ENCODE measurements at regions not wholly inside any gene's neighbourhood (a gene's known extent, or its start where the extent isn't known, plus 50 kb on each side); places are given as distances from the start of the nearest gene placed in this dataset.

GRCh38 chr17:33786478-33786877 lies 468.6 kb upstream of the CCL2 start:
- Histone ChIP-seq H3K14ac (replicated peaks; ENCODE audit: low read depth, low read length) (no peak overlapping the region), H3K9me3 (ENCODE audit: control insufficient read depth, insufficient read depth, low read length) (no peaks in the 10 kb centered on the region), H2AK5ac (ENCODE audit: low read depth, low read length) (no peak overlapping the region), H3K23ac (ENCODE audit: low read depth, low read length) (no peak overlapping the region), H2BK20ac (ENCODE audit: low read depth, low read length) (no peak overlapping the region), H4K5ac (ENCODE audit: low read depth, low read length) (no peak overlapping the region), H2AFZ (replicated peaks; ENCODE audit: low read length, poor library complexity) (no peak overlapping the region), H3K27ac (ENCODE audit: insufficient read depth, low read length) (no peak overlapping the region), H3K4ac (ENCODE audit: low read depth, low read length) (no peak overlapping the region), H3K9me1 (ENCODE audit: insufficient read depth, low read length) (no peaks in the 10 kb centered on the region), H2AK9ac (replicated peaks; ENCODE audit: low read depth, low read length, poor library complexity) (no peak overlapping the region), H3K4me1 (ENCODE audit: control insufficient read depth, insufficient read depth, low read length) (no peaks in the 10 kb centered on the region), H4K8ac (ENCODE audit: low read depth in 2 of 2, low read length in 2 of 2) (no peak overlapping the region), H3K36me3 (ENCODE audit: control insufficient read depth, insufficient read depth, low read length) (no peaks in the 10 kb centered on the region), H3K79me1 (ENCODE audit: low read depth in 1 of 2, low read length in 2 of 2) (no peaks in the 10 kb centered on the region), H4K91ac (ENCODE audit: insufficient read depth, low read depth, low read length) (no peak overlapping the region), H3K27me3 (ENCODE audit: control insufficient read depth, insufficient read depth, low read length) (no peaks in the 10 kb centered on the region), H4K20me1 (ENCODE audit: insufficient read depth, low read length) (no peaks in the 10 kb centered on the region), H3K9ac (ENCODE audit: low read depth, low read length) (no peak overlapping the region), H2BK120ac (ENCODE audit: low read depth, low read length) (no peak overlapping the region), H3K4me3 (ENCODE audit: insufficient read depth, low read depth, low read length) (no peak overlapping the region), H2BK5ac (ENCODE audit: low read depth, low read length, poor library complexity, severe bottlenecking) (no peak overlapping the region), H2BK15ac (ENCODE audit: low read depth, low read length) (no peak overlapping the region), H3K18ac (ENCODE audit: low read depth, low read length) (no peak overlapping the region), H3K56ac (ENCODE audit: extremely low read depth, insufficient read depth, low read length) (no peak overlapping the region), H3K4me2 (ENCODE audit: low read depth, low read length) (no peak overlapping the region)
- intact Hi-C loops (cut with micrococcal nuclease) (no loop called here), in situ Hi-C loops (cut with MboI; ENCODE audit: low sequenced_read_pairs) (no loop called here), dilution Hi-C loops (cut with HindIII; ENCODE audit: low sequenced_read_pairs, unreplicated experiment) (no loop called here)
- no TSS peak for BruUV-seq (replicated peaks)
- ChIA-PET POLR2A (ENCODE audit: unreplicated experiment) (no interaction called here), CTCF (no interaction called here)
- TF ChIP-seq BHLHE40 (IDR thresholded peaks at IDR 0.05; ENCODE audit: low read depth, low read length) = no peak
- TF ChIP-seq CEBPB (IDR thresholded peaks at IDR 0.05; ENCODE audit: low read depth, low read length) = no peak
- TF ChIP-seq MAFK (IDR thresholded peaks at IDR 0.05; ENCODE audit: low read depth, low read length) = no peak
- TF ChIP-seq MXI1 (IDR thresholded peaks at IDR 0.05; ENCODE audit: borderline replicate concordance, low read depth, low read length) = no peak
- TF ChIP-seq CHD1 (IDR thresholded peaks at IDR 0.05; ENCODE audit: low read depth, low read length) = no peak
- TF ChIP-seq RAD21 (IDR thresholded peaks at IDR 0.05; ENCODE audit: low read length) = no peak
- TF ChIP-seq RCOR1 (IDR thresholded peaks at IDR 0.05; ENCODE audit: insufficient replicate concordance, low read length) = no peak
- no peak for TF ChIP-seq CTCF (conservative IDR thresholded peaks at IDR 0.05; ENCODE audit: low read depth, low read length)
- TF ChIP-seq MAZ (IDR thresholded peaks at IDR 0.05; ENCODE audit: borderline replicate concordance, low read depth, low read length) = no peak
- no peak for TF ChIP-seq POLR2A (IDR thresholded peaks at IDR 0.05; ENCODE audit: low read depth, low read length)
- TF ChIP-seq ELK1 (IDR thresholded peaks at IDR 0.05; ENCODE audit: borderline replicate concordance, low read depth, low read length) = no peak
- no peak for TF ChIP-seq SMC3 (IDR thresholded peaks at IDR 0.05; ENCODE audit: low read depth, low read length)
- no peak for TF ChIP-seq RFX5 (IDR thresholded peaks at IDR 0.05; ENCODE audit: low read depth, low read length)
- TF ChIP-seq NFE2L2 (IDR thresholded peaks at IDR 0.05; ENCODE audit: low read depth, low read length) = no peak
- no peak for TF ChIP-seq USF2 (IDR thresholded peaks at IDR 0.05; ENCODE audit: low read depth, low read length)
- no peak for TF ChIP-seq FOS (IDR thresholded peaks at IDR 0.05; ENCODE audit: low read depth, low read length)
- DNase-seq = no peak
- no peak for ATAC-seq (ENCODE audit: low read depth)
- no CpG with 5 or more reads among the region's 1 CpG for WGBS, 2 experiments (ENCODE audit: extremely low coverage in 2 of 2, insufficient read length in 1 of 2)

Data from IMR-90 (cell line).